ENCODE measurements at regions not wholly inside any gene's neighbourhood (a gene's known extent, or its start where the extent isn't known, plus 50 kb on each side); places are given as distances from the start of the nearest gene placed in this dataset.

- Histone ChIP-seq H3K4me3 (replicated peaks; ENCODE audit: low read depth, low read length) (no peak overlapping the region), H3K36me3 (ENCODE audit: control insufficient read depth, insufficient read depth, low read length) (no peaks in the 10 kb centered on the region), H3K27me3 (replicated peaks; ENCODE audit: control insufficient read depth, insufficient read depth, low read length) (no peaks in the 10 kb centered on the region; the same call in 1 of the 2 replicates)
- DNase-seq (ENCODE audit: extremely low read depth, insufficient read length) = no peak
- no peak for TF ChIP-seq CTCF (IDR thresholded peaks at IDR 0.05; ENCODE audit: insufficient read depth, low read length, poor library complexity, severe bottlenecking)
These were observed 145.4 kb downstream of the NMUR2 start for GRCh38 chr5:152259702-152260101.

- no peak for TF ChIP-seq CTCF (IDR thresholded peaks at IDR 0.05; ENCODE audit: insufficient read depth, low read length, poor library complexity, severe bottlenecking)
- Histone ChIP-seq H3K36me3 (ENCODE audit: control insufficient read depth, insufficient read depth, low read length) (no peaks in the 10 kb centered on the region), H3K4me3 (replicated peaks; ENCODE audit: low read depth, low read length) (no peak overlapping the region), H3K27me3 (replicated peaks; ENCODE audit: control insufficient read depth, insufficient read depth, low read length) (no peaks in the 10 kb centered on the region; the same call in 1 of the 2 replicates)
- no peak for DNase-seq (ENCODE audit: extremely low read depth, insufficient read length)
These were observed 148.5 kb downstream of the NMUR2 start for GRCh38 chr5:152256580-152256979.

GRCh38 chr5:152255411-152255810 is 149.7 kb downstream of the NMUR2 start:
- H3K27me3 ChIP-seq (replicated peaks; ENCODE audit: control insufficient read depth, insufficient read depth, low read length) = no peaks in the 10 kb centered on the region; the same call in 1 of the 2 replicates
- H3K4me3 ChIP-seq (replicated peaks; ENCODE audit: low read depth, low read length) = no peak overlapping the region
- TF ChIP-seq CTCF (IDR thresholded peaks at IDR 0.05; ENCODE audit: insufficient read depth, low read length, poor library complexity, severe bottlenecking) = no peak
- DNase-seq (ENCODE audit: extremely low read depth, insufficient read length) = no peak
- H3K36me3 ChIP-seq (ENCODE audit: control insufficient read depth, insufficient read depth, low read length) = no peaks in the 10 kb centered on the region

GRCh38 chr5:152247850-152248385 is 157.2 kb downstream of the NMUR2 start:
- no peak for TF ChIP-seq CTCF (IDR thresholded peaks at IDR 0.05; ENCODE audit: insufficient read depth, low read length, poor library complexity, severe bottlenecking)
- no peaks in the 10 kb centered on the region for H3K27me3 ChIP-seq (replicated peaks; ENCODE audit: control insufficient read depth, insufficient read depth, low read length)
- DNase-seq (ENCODE audit: extremely low read depth, insufficient read length) = no peak
- no peaks in the 10 kb centered on the region for H3K36me3 ChIP-seq (ENCODE audit: control insufficient read depth, insufficient read depth, low read length)
- H3K4me3 ChIP-seq (replicated peaks; ENCODE audit: low read depth, low read length) = no peak overlapping the region

GRCh38 chr5:152246401-152246800 is 158.7 kb downstream of the NMUR2 start:
- TF ChIP-seq CTCF (IDR thresholded peaks at IDR 0.05; ENCODE audit: insufficient read depth, low read length, poor library complexity, severe bottlenecking) = no peak
- Histone ChIP-seq H3K27me3 (replicated peaks; ENCODE audit: control insufficient read depth, insufficient read depth, low read length) (no peaks in the 10 kb centered on the region), H3K4me3 (replicated peaks; ENCODE audit: low read depth, low read length) (no peak overlapping the region), H3K36me3 (ENCODE audit: control insufficient read depth, insufficient read depth, low read length) (no peaks in the 10 kb centered on the region)
- no peak for DNase-seq (ENCODE audit: extremely low read depth, insufficient read length)

- Histone ChIP-seq H3K4me3 (replicated peaks; ENCODE audit: low read depth, low read length) (no peak overlapping the region), H3K27me3 (replicated peaks; ENCODE audit: control insufficient read depth, insufficient read depth, low read length) (no peaks in the 10 kb centered on the region), H3K36me3 (ENCODE audit: control insufficient read depth, insufficient read depth, low read length) (no peaks in the 10 kb centered on the region)
- no peak for TF ChIP-seq CTCF (IDR thresholded peaks at IDR 0.05; ENCODE audit: insufficient read depth, low read length, poor library complexity, severe bottlenecking)
- DNase-seq (ENCODE audit: extremely low read depth, insufficient read length) = no peak
These were observed 167.5 kb downstream of the NMUR2 start for GRCh38 chr5:152237531-152237930.

All from GM06990 (cell line).